AG10803 (cell line): ENCODE measurements at regions not wholly inside any gene's neighbourhood (a gene's known extent, or its start where the extent isn't known, plus 50 kb on each side); places are given as distances from the start of the nearest gene placed in this dataset.

Source experiments
- DNase-seq: peaks from one replicate; pipeline ENCODE4 v3.0.0; 2010; ENCODE audit warnings: low read depth
- H3K4me3 ChIP-seq: 2 replicates; pipeline ENCODE4 v1.5.1; 2011; ENCODE audit warnings: mild to moderate bottlenecking, low read length, control low read depth
- CTCF ChIP-seq: conservative IDR thresholded peaks from 2 replicates; pipeline ENCODE4 v1.5.1; 2011; ENCODE audit warnings: mild to moderate bottlenecking, low read length, control low read depth, inconsistent platforms

GRCh38 chr12:92476844-92477243, 225.9 kb upstream of the PLEKHG7 start:
- TF ChIP-seq CTCF, result no peak
- no peak for DNase-seq
- H3K4me3 ChIP-seq, result no peak overlapping the region

GRCh38 chr12:92473564-92473963, 229.2 kb upstream of the PLEKHG7 start:
- DNase-seq, result no peak
- no peak for TF ChIP-seq CTCF
- no peak overlapping the region for H3K4me3 ChIP-seq

GRCh38 chr12:92472201-92472600, 230.6 kb upstream of the PLEKHG7 start:
- no peak for TF ChIP-seq CTCF

GRCh38 chr12:92471551-92471950, 231.2 kb upstream of the PLEKHG7 start:
- DNase-seq, result no peak
- no peak for TF ChIP-seq CTCF
- no peak overlapping the region for H3K4me3 ChIP-seq

More at GRCh38 chr12:92472201-92472600, 230.6 kb upstream of the PLEKHG7 start:
- no peak overlapping the region for H3K4me3 ChIP-seq
- DNase-seq, result no peak

- no peak for DNase-seq
- TF ChIP-seq CTCF, result no peak
- no peak overlapping the region for H3K4me3 ChIP-seq
Observed at GRCh38 chr12:92470608-92471021, 232.2 kb upstream of the PLEKHG7 start.

- no peak overlapping the region for H3K4me3 ChIP-seq
- DNase-seq, result peak; percentile 21
- no peak for TF ChIP-seq CTCF
Observed at GRCh38 chr12:92469837-92470236, 233.0 kb upstream of the PLEKHG7 start.

- H3K4me3 ChIP-seq, result no peak overlapping the region
- no peak for DNase-seq
- no peak for TF ChIP-seq CTCF
Observed at GRCh38 chr12:92468358-92469020, 234.3 kb upstream of the PLEKHG7 start.
